GM18502 (cell line): ENCODE measurements at regions not wholly inside any gene's neighbourhood (a gene's known extent, or its start where the extent isn't known, plus 50 kb on each side); places are given as distances from the start of the nearest gene placed in this dataset.
A peak's percentile ranks its signal among the peaks of the same experiment; 100 is the strongest.
"Not testable (repeated sequence)": the region's sequence is repeated elsewhere in the genome, so short reads cannot be mapped to it uniquely, and the experiment has no call there.

Source experiments
- ATAC-seq: cut with Tn5 transposase; IDR thresholded peaks from one replicate; pipeline ENCODE4 v1.9.1; 2021; ENCODE audit warnings: mild to moderate bottlenecking; ENCODE audit not compliant: unreplicated experiment, poor library complexity

GRCh38 chr11:91295591-91295990 is 929.0 kb upstream of the FAT3 start:
- peak; percentile 61 for ATAC-seq

GRCh38 chr11:91293119-91293518 is 931.5 kb upstream of the FAT3 start:
- ATAC-seq, result no peak

GRCh38 chr11:91272089-91272488 is 952.5 kb upstream of the FAT3 start:
- no peak for ATAC-seq

GRCh38 chr11:91268512-91269295 is 955.9 kb upstream of the FAT3 start:
- ATAC-seq, result not testable (repeated sequence)

- ATAC-seq, result no peak
These were observed 958.7 kb upstream of the FAT3 start for GRCh38 chr11:91265946-91266345.

- no peak for ATAC-seq
These were observed 960.1 kb upstream of the FAT3 start for GRCh38 chr11:91264481-91264880.

GRCh38 chr11:91263496-91264365 is 960.9 kb upstream of the FAT3 start:
- ATAC-seq, result no peak

GRCh38 chr11:91261513-91261912 is 963.1 kb upstream of the FAT3 start:
- ATAC-seq, result no peak

- ATAC-seq, result no peak
These were observed 965.7 kb upstream of the FAT3 start for GRCh38 chr11:91258876-91259275.

- no peak for ATAC-seq
These were observed 967.0 kb upstream of the FAT3 start for GRCh38 chr11:91257667-91258066.

- peak; percentile 57 for ATAC-seq
These were observed 976.3 kb upstream of the FAT3 start for GRCh38 chr11:91248199-91248807.

- no peak for ATAC-seq
These were observed 977.4 kb upstream of the FAT3 start for GRCh38 chr11:91247009-91247735.

- ATAC-seq, result no peak
These were observed 979.7 kb upstream of the FAT3 start for GRCh38 chr11:91244912-91245311.

- no peak for ATAC-seq
These were observed 981.0 kb upstream of the FAT3 start for GRCh38 chr11:91243630-91244029.

GRCh38 chr11:91243051-91243450 is 981.6 kb upstream of the FAT3 start:
- no peak for ATAC-seq

GRCh38 chr11:91241226-91241625 is 983.4 kb upstream of the FAT3 start:
- no peak for ATAC-seq

GRCh38 chr11:91239359-91239758 is 985.3 kb upstream of the FAT3 start:
- no peak for ATAC-seq

- no peak for ATAC-seq
These were observed 993.4 kb upstream of the FAT3 start for GRCh38 chr11:91231226-91231625.

GRCh38 chr11:91230647-91231046 is 994.0 kb upstream of the FAT3 start:
- no peak for ATAC-seq

GRCh38 chr11:91222830-91223229 is 1000.0 kb upstream of the CHORDC1 start:
- ATAC-seq, result no peak
